SU-DHL-6 (cell line): ENCODE measurements at regions not wholly inside any gene's neighbourhood (a gene's known extent, or its start where the extent isn't known, plus 50 kb on each side); places are given as distances from the start of the nearest gene placed in this dataset.

Experiments used
- H2AFZ ChIP-seq: fragments of 200-600 bp; sonication (generic); 2 replicates; pipeline ENCODE4 v1.6.1; 2014; ENCODE audit warnings: low read depth, mild to moderate bottlenecking, moderate library complexity, mixed read lengths, antibody characterized with exemption, low read length; ENCODE audit not compliant: severe bottlenecking
- H3F3A ChIP-seq: fragments of 200-600 bp; shearing (Covaris generic); 2 replicates; pipeline ENCODE4 v1.6.0; 2016; ENCODE audit warnings: antibody characterized with exemption, mild to moderate bottlenecking; ENCODE audit not compliant: insufficient read depth
- H3K27ac ChIP-seq: fragments of 200-600 bp; sonication (generic); 2 replicates; pipeline ENCODE4 v1.5.1; 2016; ENCODE audit warnings: low read depth, mild to moderate bottlenecking, low read length, moderate library complexity, mixed read lengths
- H3K27me3 ChIP-seq: fragments of 200-600 bp; sonication (generic), shearing (Covaris generic); 2 replicates; pipeline ENCODE4 v1.6.0; 2014; ENCODE audit warnings: mild to moderate bottlenecking, low read length
- H3K36me3 ChIP-seq: fragments of 200-600 bp; sonication (generic); 2 replicates; pipeline ENCODE4 v1.6.1; 2014; ENCODE audit warnings: mild to moderate bottlenecking, low read length, mixed read lengths
- H3K4me2 ChIP-seq: fragments of 300-600, 200-600 bp; shearing (Covaris generic), sonication (generic); 2 replicates; pipeline ENCODE4 v1.6.0; 2014; ENCODE audit warnings: low read length, low read depth, mild to moderate bottlenecking; ENCODE audit not compliant: poor library complexity, severe bottlenecking
- H3K4me3 ChIP-seq: fragments of 200-600 bp; sonication (generic); 2 replicates; pipeline ENCODE4 v1.5.1; 2014; ENCODE audit warnings: antibody characterized with exemption, low read length, mild to moderate bottlenecking, mixed read lengths; ENCODE audit not compliant: insufficient read depth, poor library complexity, severe bottlenecking
- H3K79me2 ChIP-seq: fragments of 200-600 bp; sonication (generic); 2 replicates; pipeline ENCODE4 v1.6.1; 2014; ENCODE audit warnings: mild to moderate bottlenecking, low read length, moderate library complexity; ENCODE audit not compliant: insufficient read depth
- H3K9ac ChIP-seq: fragments of 200-600 bp; sonication (generic); 2 replicates; pipeline ENCODE4 v1.7.0; 2014; ENCODE audit warnings: mild to moderate bottlenecking, low read length
- H3K9me2 ChIP-seq: fragments of 200-600 bp; sonication (generic); replicated peaks from 2 replicates; pipeline ENCODE4 v1.6.1; 2014; ENCODE audit warnings: low read length; ENCODE audit not compliant: insufficient read depth
- H3K9me3 ChIP-seq: fragments of 200-600 bp; sonication (generic); 2 replicates; pipeline ENCODE4 v1.6.1; 2014; ENCODE audit warnings: low read length, mixed read lengths; ENCODE audit not compliant: insufficient read depth
- H4K20me1 ChIP-seq: fragments of 200-600 bp; sonication (generic); 2 replicates; pipeline ENCODE4 v1.6.1; 2014; ENCODE audit warnings: low read depth, mild to moderate bottlenecking, antibody characterized with exemption, low read length, moderate library complexity, mixed read lengths
- EZH2phosphoT487 ChIP-seq: fragments of 200-600 bp; sonication (generic), shearing (Covaris generic); conservative IDR thresholded peaks from 2 replicates; pipeline ENCODE4 v1.6.1; 2018; ENCODE audit warnings: mild to moderate bottlenecking, antibody characterized with exemption, low read length, moderate library complexity, mixed read lengths
- TF ChIP-seq, protein P1 (sequence below): fragments of 200-600 bp; sonication (generic); IDR thresholded peaks from one replicate; pipeline ENCODE4 v1.5.1; 2017; ENCODE audit warnings: antibody characterized with exemption, mild to moderate bottlenecking, low read length, moderate library complexity; ENCODE audit not compliant: insufficient read depth, poor library complexity, severe bottlenecking

- H3K4me2 ChIP-seq, result no peak overlapping the region
- no peaks in the 10 kb centered on the region for H3K9me3 ChIP-seq
- TF ChIP-seq, protein P1, sequence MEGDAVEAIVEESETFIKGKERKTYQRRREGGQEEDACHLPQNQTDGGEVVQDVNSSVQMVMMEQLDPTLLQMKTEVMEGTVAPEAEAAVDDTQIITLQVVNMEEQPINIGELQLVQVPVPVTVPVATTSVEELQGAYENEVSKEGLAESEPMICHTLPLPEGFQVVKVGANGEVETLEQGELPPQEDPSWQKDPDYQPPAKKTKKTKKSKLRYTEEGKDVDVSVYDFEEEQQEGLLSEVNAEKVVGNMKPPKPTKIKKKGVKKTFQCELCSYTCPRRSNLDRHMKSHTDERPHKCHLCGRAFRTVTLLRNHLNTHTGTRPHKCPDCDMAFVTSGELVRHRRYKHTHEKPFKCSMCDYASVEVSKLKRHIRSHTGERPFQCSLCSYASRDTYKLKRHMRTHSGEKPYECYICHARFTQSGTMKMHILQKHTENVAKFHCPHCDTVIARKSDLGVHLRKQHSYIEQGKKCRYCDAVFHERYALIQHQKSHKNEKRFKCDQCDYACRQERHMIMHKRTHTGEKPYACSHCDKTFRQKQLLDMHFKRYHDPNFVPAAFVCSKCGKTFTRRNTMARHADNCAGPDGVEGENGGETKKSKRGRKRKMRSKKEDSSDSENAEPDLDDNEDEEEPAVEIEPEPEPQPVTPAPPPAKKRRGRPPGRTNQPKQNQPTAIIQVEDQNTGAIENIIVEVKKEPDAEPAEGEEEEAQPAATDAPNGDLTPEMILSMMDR, result no peak
- TF ChIP-seq EZH2phosphoT487, result no peak
- H3K4me3 ChIP-seq, result no peak overlapping the region
- H4K20me1 ChIP-seq, result no peaks in the 10 kb centered on the region
- H3K27me3 ChIP-seq, result no peaks in the 10 kb centered on the region; the same call in 1 of the 2 replicates
- H3F3A ChIP-seq, result no peaks in the 10 kb centered on the region
- H3K9ac ChIP-seq, result no peak overlapping the region
- no peak overlapping the region for H3K27ac ChIP-seq
- no peaks in the 10 kb centered on the region for H3K9me2 ChIP-seq
- H3K79me2 ChIP-seq, result no peaks in the 10 kb centered on the region
- H2AFZ ChIP-seq, result no peak overlapping the region
- no peaks in the 10 kb centered on the region for H3K36me3 ChIP-seq
These were observed 112.8 kb upstream of the NCK2 start for GRCh38 chr2:105631922-105632321.

DNA sequence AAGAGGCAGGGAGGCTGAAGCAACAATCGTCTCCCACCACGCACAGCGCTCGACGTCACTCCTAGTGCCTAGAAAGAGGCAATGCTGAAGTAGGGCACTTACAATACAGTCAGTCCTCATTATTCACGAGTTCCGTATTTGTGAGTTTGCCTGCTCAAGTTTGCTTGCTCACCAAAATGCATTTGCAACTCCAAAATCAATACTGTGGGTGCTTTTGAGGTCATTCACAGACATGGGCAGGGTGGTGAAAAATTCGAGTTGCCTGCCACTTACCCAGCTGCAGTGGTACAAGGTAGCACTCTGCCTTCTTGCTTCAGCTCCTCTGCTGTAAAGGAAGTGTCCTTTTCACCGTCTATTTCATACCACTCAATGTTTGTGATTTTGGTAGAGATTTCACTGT, 113.7 kb upstream of the NCK2 start:
- no peak overlapping the region for H3K9ac ChIP-seq
- no peak overlapping the region for H3K4me3 ChIP-seq
- no peaks in the 10 kb centered on the region for H3F3A ChIP-seq
- H3K9me2 ChIP-seq, result no peaks in the 10 kb centered on the region
- H3K27ac ChIP-seq, result no peak overlapping the region
- no peaks in the 10 kb centered on the region for H4K20me1 ChIP-seq
- H3K79me2 ChIP-seq, result no peaks in the 10 kb centered on the region
- TF ChIP-seq, protein P1, result no peak
- TF ChIP-seq EZH2phosphoT487, result no peak
- H2AFZ ChIP-seq, result no peak overlapping the region
- H3K27me3 ChIP-seq, result no peaks in the 10 kb centered on the region; the same call in 1 of the 2 replicates
- H3K4me2 ChIP-seq, result no peak overlapping the region
- H3K9me3 ChIP-seq, result no peaks in the 10 kb centered on the region
- no peaks in the 10 kb centered on the region for H3K36me3 ChIP-seq

GRCh38 chr2:105629634-105630033, 115.1 kb upstream of the NCK2 start:
- H4K20me1 ChIP-seq, result no peaks in the 10 kb centered on the region
- no peak overlapping the region for H3K27ac ChIP-seq
- no peaks in the 10 kb centered on the region for H3K9me3 ChIP-seq
- no peaks in the 10 kb centered on the region for H3K79me2 ChIP-seq
- H3K27me3 ChIP-seq, result no peaks in the 10 kb centered on the region
- H3K9me2 ChIP-seq, result no peaks in the 10 kb centered on the region
- no peak overlapping the region for H3K9ac ChIP-seq
- no peaks in the 10 kb centered on the region for H3K36me3 ChIP-seq
- no peak overlapping the region for H2AFZ ChIP-seq
- H3K4me2 ChIP-seq, result no peak overlapping the region
- no peak overlapping the region for H3K4me3 ChIP-seq
- H3F3A ChIP-seq, result no peaks in the 10 kb centered on the region
- TF ChIP-seq, protein P1, result no peak

- no peak overlapping the region for H3K9ac ChIP-seq
- no peaks in the 10 kb centered on the region for H3K36me3 ChIP-seq
- H3K27ac ChIP-seq, result no peak overlapping the region
- H2AFZ ChIP-seq, result no peak overlapping the region
- no peaks in the 10 kb centered on the region for H3F3A ChIP-seq
- H3K4me2 ChIP-seq, result no peak overlapping the region
- no peaks in the 10 kb centered on the region for H3K9me3 ChIP-seq
- no peak for TF ChIP-seq EZH2phosphoT487
- TF ChIP-seq, protein P1, result no peak
- no peaks in the 10 kb centered on the region for H3K27me3 ChIP-seq
- no peaks in the 10 kb centered on the region for H4K20me1 ChIP-seq
- no peaks in the 10 kb centered on the region for H3K79me2 ChIP-seq
- H3K9me2 ChIP-seq, result no peaks in the 10 kb centered on the region
- no peak overlapping the region for H3K4me3 ChIP-seq
These were observed 117.2 kb upstream of the NCK2 start for GRCh38 chr2:105627534-105627933.
